Ishikawa (cell line): ENCODE measurements at regions not wholly inside any gene's neighbourhood (a gene's known extent, or its start where the extent isn't known, plus 50 kb on each side); places are given as distances from the start of the nearest gene placed in this dataset.

Source experiments
- REST ChIP-seq: IDR thresholded peaks from 2 replicates; pipeline ENCODE4 v1.6.1; 2012; ENCODE audit warnings: low read depth, mild to moderate bottlenecking
- TAF1 ChIP-seq: IDR thresholded peaks from 2 replicates; pipeline ENCODE4 v1.6.1; 2012; ENCODE audit warnings: low read depth, mild to moderate bottlenecking

GRCh38 chr2:128442053-128442751, 123.5 kb upstream of the HS6ST1 start:
- no peak for TF ChIP-seq REST
- no peak for TF ChIP-seq TAF1
